ENCODE measurements at regions not wholly inside any gene's neighbourhood (a gene's known extent, or its start where the extent isn't known, plus 50 kb on each side); places are given as distances from the start of the nearest gene placed in this dataset.

GRCh38 chr15:66906668-66907614 is 158.5 kb upstream of the SMAD3 start:
- DNase-seq, result no peak

- no peak for DNase-seq
Observed at GRCh38 chr15:66907826-66908743, 157.3 kb upstream of the SMAD3 start.

GRCh38 chr15:66908744-66909095 is 156.7 kb upstream of the SMAD3 start:
- no peak for DNase-seq

- DNase-seq, result no peak
Observed at GRCh38 chr15:66909381-66909890, 156.0 kb upstream of the SMAD3 start.

GRCh38 chr15:66911131-66911700 is 154.2 kb upstream of the SMAD3 start:
- DNase-seq, result no peak

GRCh38 chr15:66912001-66912400 is 153.4 kb upstream of the SMAD3 start:
- DNase-seq, result no peak

- no peak for DNase-seq
Observed at GRCh38 chr15:66912441-66912840, 153.0 kb upstream of the SMAD3 start.

GRCh38 chr15:66917904-66918448 is 147.4 kb upstream of the SMAD3 start:
- no peak for DNase-seq

- no peak for DNase-seq
Observed at GRCh38 chr15:66919421-66919820, 146.0 kb upstream of the SMAD3 start.

- no peak for DNase-seq
Observed at GRCh38 chr15:66921319-66921915, 144.0 kb upstream of the SMAD3 start.

GRCh38 chr15:66922608-66923007 is 142.8 kb upstream of the SMAD3 start:
- no peak for DNase-seq

GRCh38 chr15:66923438-66923881 is 141.9 kb upstream of the SMAD3 start:
- no peak for DNase-seq

GRCh38 chr15:66924889-66925288 is 140.5 kb upstream of the SMAD3 start:
- DNase-seq, result no peak

- no peak for DNase-seq
Observed at GRCh38 chr15:66925721-66926120, 139.7 kb upstream of the SMAD3 start.

- no peak for DNase-seq
Observed at GRCh38 chr15:66927201-66928077, 138.0 kb upstream of the SMAD3 start.

GRCh38 chr15:66928101-66928500 is 137.3 kb upstream of the SMAD3 start:
- DNase-seq, result no peak

- DNase-seq, result no peak
Observed at GRCh38 chr15:66928784-66929183, 136.6 kb upstream of the SMAD3 start.

GRCh38 chr15:66929843-66930402 is 135.5 kb upstream of the SMAD3 start:
- no peak for DNase-seq

- no peak for DNase-seq
Observed at GRCh38 chr15:66931768-66932633, 133.4 kb upstream of the SMAD3 start.

GRCh38 chr15:66932634-66933024 is 132.8 kb upstream of the SMAD3 start:
- DNase-seq, result no peak
